ENCODE measurements at regions not wholly inside any gene's neighbourhood (a gene's known extent, or its start where the extent isn't known, plus 50 kb on each side); places are given as distances from the start of the nearest gene placed in this dataset.

- no peak for TF ChIP-seq GATA3 (IDR thresholded peaks at IDR 0.05; ENCODE audit: low read depth, low read length)
- TF ChIP-seq GATA2 (IDR thresholded peaks at IDR 0.05; ENCODE audit: low read depth, low read length): no peak
These were observed 416.1 kb downstream of the BCKDHB start for GRCh38 chr6:80522576-80522975.
